SK-N-SH (cell line): ENCODE measurements at regions not wholly inside any gene's neighbourhood (a gene's known extent, or its start where the extent isn't known, plus 50 kb on each side); places are given as distances from the start of the nearest gene placed in this dataset.

Experiments used
- CTCF ChIA-PET: fragments of 300-600, 350-600 bp; formaldehyde crosslinking; extraction: SDS; loops from one replicate; lab custom pipeline; 2021; lab: Yijun Ruan, JAX
- POLR2A ChIA-PET: fragments of 350-600 bp; sonication (Branson Sonifier 250); formaldehyde crosslinking; extraction: SDS; loops from one replicate; lab custom pipeline; 2020; ENCODE audit warnings: antibody characterized with exemption, inconsistent platforms; lab: Yijun Ruan, JAX
- DNase-seq: peaks from one replicate; pipeline ENCODE4 v3.0.0; 2012
- H2AFZ ChIP-seq: fragments of 200-600 bp; sonication (generic); 2 replicates; pipeline ENCODE4 v1.8.1; 2016; ENCODE audit warnings: antibody characterized with exemption, mild to moderate bottlenecking, low read depth
- H3F3A ChIP-seq: fragments of 200-600 bp; sonication (generic); replicated peaks from 2 replicates; pipeline ENCODE3; 2016; ENCODE audit warnings: antibody characterized with exemption, mild to moderate bottlenecking; ENCODE audit not compliant: insufficient read depth
- H3K27ac ChIP-seq, 2 experiments: fragments of 200-500 bp in 1 of 2; fragments of 200-600 bp in 1 of 2; sonication (Bioruptor generic) in 1 of 2; sonication (generic), shearing (Covaris generic) in 1 of 2; 2 replicates each; pipeline versions ENCODE4 v1.5.1 to v1.6.1; 2014 to 2016; ENCODE audit warnings: low read depth in 2 of 2, inconsistent platforms in 1 of 2, low read length in 1 of 2, mild to moderate bottlenecking in 1 of 2, mixed read lengths in 1 of 2
- H3K27me3 ChIP-seq: fragments of 200-600 bp; sonication (generic), shearing (Covaris generic); 2 replicates; pipeline ENCODE4 v1.6.1; 2016; ENCODE audit warnings: mixed run types; ENCODE audit not compliant: insufficient read depth
- H3K36me3 ChIP-seq, 2 experiments: fragments of 200-500 bp in 1 of 2; fragments of 200-600 bp in 1 of 2; sonication (Bioruptor generic) in 1 of 2; sonication (generic) in 1 of 2; replicated peaks in 1 of 2; 2 replicates each; pipeline versions ENCODE3 to v1.5.1; 2014 to 2016; ENCODE audit warnings: low read length in 1 of 2, mild to moderate bottlenecking in 1 of 2; ENCODE audit not compliant: insufficient read depth in 2 of 2, control insufficient read depth in 1 of 2
- H3K4me1 ChIP-seq, 2 experiments: fragments of 200-500 bp in 1 of 2; fragments of 200-600 bp in 1 of 2; sonication (Bioruptor generic) in 1 of 2; sonication (generic), shearing (Covaris generic) in 1 of 2; 2 replicates each; pipeline versions ENCODE4 v1.5.1 to v1.6.1; 2014 to 2016; ENCODE audit warnings: low read depth in 1 of 2, low read length in 1 of 2, mixed run types in 1 of 2; ENCODE audit not compliant: insufficient read depth in 2 of 2, control insufficient read depth in 1 of 2
- H3K4me2 ChIP-seq: fragments of 200-600 bp; sonication (generic), shearing (Covaris generic); 2 replicates; pipeline ENCODE4 v1.6.1; 2017; ENCODE audit warnings: mixed run types
- H3K4me3 ChIP-seq, 2 experiments: fragments of 200-500 bp in 1 of 2; fragments of 200-600 bp in 1 of 2; sonication (Bioruptor generic) in 1 of 2; sonication (generic), shearing (Covaris generic) in 1 of 2; 2 replicates each; pipeline versions ENCODE4 v1.5.1 to v1.8.1; 2014 to 2016; ENCODE audit warnings: low read depth in 2 of 2, inconsistent platforms in 1 of 2, low read length in 1 of 2, mild to moderate bottlenecking in 1 of 2, mixed read lengths in 1 of 2, moderate library complexity in 1 of 2
- H3K79me2 ChIP-seq: fragments of 200-600 bp; sonication (generic); 2 replicates; pipeline ENCODE4 v1.8.1; 2017; ENCODE audit warnings: mild to moderate bottlenecking; ENCODE audit not compliant: insufficient read depth
- H3K9ac ChIP-seq: fragments of 200-600 bp; sonication (generic); 2 replicates; pipeline ENCODE4 v1.6.1; 2017; ENCODE audit warnings: mixed run types
- H3K9me2 ChIP-seq: fragments of 200-600 bp; sonication (generic); 2 replicates; pipeline ENCODE4 v1.6.1; 2017; ENCODE audit warnings: mixed run types
- H3K9me3 ChIP-seq: fragments of 200-600 bp; sonication (generic); 2 replicates; pipeline ENCODE4 v1.6.1; 2017; ENCODE audit warnings: mixed run types, mild to moderate bottlenecking, moderate library complexity
- H4K20me1 ChIP-seq: fragments of 200-600 bp; sonication (generic); 2 replicates; pipeline ENCODE4 v1.6.1; 2017; ENCODE audit warnings: mild to moderate bottlenecking, mixed run types; ENCODE audit not compliant: insufficient read depth
- ELF1 ChIP-seq: IDR thresholded peaks from 2 replicates; pipeline ENCODE4 v1.4.0; 2012
- EP300 ChIP-seq, 2 experiments: IDR thresholded peaks; 2 replicates each; pipeline versions ENCODE4 v1.4.0 to v1.6.1; 2012; ENCODE audit warnings: borderline replicate concordance in 1 of 2, low read depth in 1 of 2, low read length in 1 of 2
- GABPA ChIP-seq: IDR thresholded peaks from 2 replicates; pipeline ENCODE4 v1.4.0; 2012; ENCODE audit warnings: low read depth, mild to moderate bottlenecking
- GATA2 ChIP-seq: sonication (generic); formaldehyde crosslinking; IDR thresholded peaks from 2 replicates; pipeline ENCODE4 v1.5.0; 2020; ENCODE audit warnings: mild to moderate bottlenecking, missing genetic modification reagents
- JUND ChIP-seq: IDR thresholded peaks from 2 replicates; pipeline ENCODE4 v1.4.0; 2012
- MEF2A ChIP-seq: IDR thresholded peaks from 2 replicates; pipeline ENCODE4 v1.4.0; 2012; ENCODE audit warnings: low read depth, borderline replicate concordance
- NFIC ChIP-seq: IDR thresholded peaks from 2 replicates; pipeline ENCODE4 v1.4.0; 2012; ENCODE audit warnings: borderline replicate concordance
- POLR2AphosphoS5 ChIP-seq: IDR thresholded peaks from 2 replicates; pipeline ENCODE4 v1.6.1; 2012; ENCODE audit warnings: low read depth, low read length
- RCOR1 ChIP-seq: fragments of 150-350 bp; IDR thresholded peaks from 2 replicates; pipeline ENCODE4 v1.6.1; 2017; ENCODE audit warnings: antibody characterized with exemption, low read length
- RXRA ChIP-seq: IDR thresholded peaks from 2 replicates; pipeline ENCODE4 v1.4.0; 2012; ENCODE audit warnings: low read depth, mild to moderate bottlenecking, borderline replicate concordance
- SIN3A ChIP-seq: IDR thresholded peaks from 2 replicates; pipeline ENCODE4 v1.6.1; 2012; ENCODE audit warnings: low read depth, mild to moderate bottlenecking, low read length, moderate library complexity, borderline replicate concordance
- SMC3 ChIP-seq: IDR thresholded peaks from 2 replicates; pipeline ENCODE4 v1.6.1; 2012; ENCODE audit warnings: low read depth, low read length, improper control_type of control experiment
- TAF1 ChIP-seq: IDR thresholded peaks from 2 replicates; pipeline ENCODE4 v1.6.1; 2012; ENCODE audit warnings: low read depth, mild to moderate bottlenecking, low read length, moderate library complexity, borderline replicate concordance
- whole genome bisulfite sequencing: methylation state at CpG from one replicate; pipeline ENCODE4 v1.1.6; 2017; ENCODE audit warnings: low lambda C conversion rate; 5-methylcytosine and 5-hydroxymethylcytosine counted together
- TF ChIP-seq, protein P1 (sequence below): IDR thresholded peaks from 2 replicates; pipeline ENCODE4 v1.6.1; 2012; ENCODE audit warnings: mild to moderate bottlenecking, low read depth, low read length, moderate library complexity

- no peak overlapping the region for H3K27ac ChIP-seq
- DNase-seq = no peak
- no peak overlapping the region for H2AFZ ChIP-seq
- no peak overlapping the region for H3K9ac ChIP-seq
- WGBS = 96% methylated on average over 7 of the region's 7 CpGs
- H3K9me3 ChIP-seq = no peaks in the 10 kb centered on the region
- ChIA-PET POLR2A (no interaction called here), CTCF (no interaction called here)
- H3K4me2 ChIP-seq = no peak overlapping the region
- no peaks in the 10 kb centered on the region for H4K20me1 ChIP-seq
- H3K79me2 ChIP-seq = no peaks in the 10 kb centered on the region
- H3K4me3 ChIP-seq = no peak overlapping the region
- TF ChIP-seq JUND (no peak), MEF2A (no peak), GATA2 (CRISPR knock-in tag) (no peak), ELF1 (no peak), NFIC (no peak), GABPA (no peak), SIN3A (no peak), RCOR1 (no peak), TAF1 (no peak), POLR2AphosphoS5 (no peak)
- H3F3A ChIP-seq = no peaks in the 10 kb centered on the region
- no peaks in the 10 kb centered on the region; a peak in 1 of 4 replicates for H3K4me1 ChIP-seq
- H3K36me3 ChIP-seq = no peaks in the 10 kb centered on the region
- H3K27me3 ChIP-seq = no peaks in the 10 kb centered on the region
- H3K9me2 ChIP-seq = no peaks in the 10 kb centered on the region
Measured at GRCh38 chr10:4022473-4022872, 237.5 kb upstream of the KLF6 start.

DNA sequence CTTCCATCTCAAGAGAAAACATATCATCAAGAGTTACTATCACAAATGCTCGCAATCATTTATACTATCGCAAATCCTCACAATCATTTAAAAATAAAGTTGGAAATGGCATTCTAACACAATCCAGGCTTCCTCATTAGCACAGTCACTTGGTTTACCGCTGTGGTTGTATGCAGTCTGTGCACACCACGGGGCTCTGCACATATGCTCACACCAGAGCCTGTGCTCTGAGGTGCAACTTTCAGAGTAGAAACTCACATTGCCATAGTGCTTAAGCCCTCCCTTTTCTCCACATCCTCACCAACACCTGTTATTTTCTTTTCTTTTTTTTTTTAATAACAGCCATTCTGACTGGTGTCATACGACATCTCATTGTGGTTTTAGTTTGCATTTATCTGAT is 235.6 kb upstream of the KLF6 start:
- no peak overlapping the region for H3K4me3 ChIP-seq
- H3K79me2 ChIP-seq = no peaks in the 10 kb centered on the region
- H3K9me2 ChIP-seq = no peaks in the 10 kb centered on the region
- POLR2A ChIA-PET = no interaction called here
- 94% methylated on average over 5 of the region's 5 CpGs for WGBS
- no peaks in the 10 kb centered on the region for H3K27me3 ChIP-seq
- no peaks in the 10 kb centered on the region for H3F3A ChIP-seq
- no peak for TF ChIP-seq EP300 (IDR thresholded peaks at IDR 0.05; ENCODE audit: borderline replicate concordance in 1 of 2, low read depth in 1 of 2, low read length in 1 of 2)
- TF ChIP-seq RXRA = no peak
- TF ChIP-seq, protein P1, sequence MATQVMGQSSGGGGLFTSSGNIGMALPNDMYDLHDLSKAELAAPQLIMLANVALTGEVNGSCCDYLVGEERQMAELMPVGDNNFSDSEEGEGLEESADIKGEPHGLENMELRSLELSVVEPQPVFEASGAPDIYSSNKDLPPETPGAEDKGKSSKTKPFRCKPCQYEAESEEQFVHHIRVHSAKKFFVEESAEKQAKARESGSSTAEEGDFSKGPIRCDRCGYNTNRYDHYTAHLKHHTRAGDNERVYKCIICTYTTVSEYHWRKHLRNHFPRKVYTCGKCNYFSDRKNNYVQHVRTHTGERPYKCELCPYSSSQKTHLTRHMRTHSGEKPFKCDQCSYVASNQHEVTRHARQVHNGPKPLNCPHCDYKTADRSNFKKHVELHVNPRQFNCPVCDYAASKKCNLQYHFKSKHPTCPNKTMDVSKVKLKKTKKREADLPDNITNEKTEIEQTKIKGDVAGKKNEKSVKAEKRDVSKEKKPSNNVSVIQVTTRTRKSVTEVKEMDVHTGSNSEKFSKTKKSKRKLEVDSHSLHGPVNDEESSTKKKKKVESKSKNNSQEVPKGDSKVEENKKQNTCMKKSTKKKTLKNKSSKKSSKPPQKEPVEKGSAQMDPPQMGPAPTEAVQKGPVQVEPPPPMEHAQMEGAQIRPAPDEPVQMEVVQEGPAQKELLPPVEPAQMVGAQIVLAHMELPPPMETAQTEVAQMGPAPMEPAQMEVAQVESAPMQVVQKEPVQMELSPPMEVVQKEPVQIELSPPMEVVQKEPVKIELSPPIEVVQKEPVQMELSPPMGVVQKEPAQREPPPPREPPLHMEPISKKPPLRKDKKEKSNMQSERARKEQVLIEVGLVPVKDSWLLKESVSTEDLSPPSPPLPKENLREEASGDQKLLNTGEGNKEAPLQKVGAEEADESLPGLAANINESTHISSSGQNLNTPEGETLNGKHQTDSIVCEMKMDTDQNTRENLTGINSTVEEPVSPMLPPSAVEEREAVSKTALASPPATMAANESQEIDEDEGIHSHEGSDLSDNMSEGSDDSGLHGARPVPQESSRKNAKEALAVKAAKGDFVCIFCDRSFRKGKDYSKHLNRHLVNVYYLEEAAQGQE = no peak
- TF ChIP-seq SMC3 = no peak
- DNase-seq = no peak
- no peak overlapping the region for H3K4me2 ChIP-seq
- no peaks in the 10 kb centered on the region for H3K9me3 ChIP-seq
- H3K4me1 ChIP-seq = no peaks in the 10 kb centered on the region; a peak in 1 of 4 replicates
- H2AFZ ChIP-seq = no peak overlapping the region
- no peaks in the 10 kb centered on the region for H4K20me1 ChIP-seq
- H3K9ac ChIP-seq = no peak overlapping the region
- H3K36me3 ChIP-seq = no peaks in the 10 kb centered on the region
- no peak overlapping the region for H3K27ac ChIP-seq
- CTCF ChIA-PET = interaction anchor here (1.0 kb wide), 1 partner anchor 17 kb away, joined by 3 read pairs; no protein-coding TSS in a partner anchor
